ENCODE measurements at regions not wholly inside any gene's neighbourhood (a gene's known extent, or its start where the extent isn't known, plus 50 kb on each side); places are given as distances from the start of the nearest gene placed in this dataset.

- Mint-ChIP-seq H3K27ac (no peak overlapping the region), H3K36me3 (ENCODE audit: low read depth) (peaks cover 15% of the 10 kb centered on the region), H3K9me3 (peaks cover 57% of the 10 kb centered on the region), H3K27me3 (ENCODE audit: insufficient read depth) (peaks cover 3% of the 10 kb centered on the region), H3K4me1 (ENCODE audit: low read depth) (no peaks in the 10 kb centered on the region), H3K4me3 (no peak overlapping the region)
- TF ChIP-seq, protein P1, sequence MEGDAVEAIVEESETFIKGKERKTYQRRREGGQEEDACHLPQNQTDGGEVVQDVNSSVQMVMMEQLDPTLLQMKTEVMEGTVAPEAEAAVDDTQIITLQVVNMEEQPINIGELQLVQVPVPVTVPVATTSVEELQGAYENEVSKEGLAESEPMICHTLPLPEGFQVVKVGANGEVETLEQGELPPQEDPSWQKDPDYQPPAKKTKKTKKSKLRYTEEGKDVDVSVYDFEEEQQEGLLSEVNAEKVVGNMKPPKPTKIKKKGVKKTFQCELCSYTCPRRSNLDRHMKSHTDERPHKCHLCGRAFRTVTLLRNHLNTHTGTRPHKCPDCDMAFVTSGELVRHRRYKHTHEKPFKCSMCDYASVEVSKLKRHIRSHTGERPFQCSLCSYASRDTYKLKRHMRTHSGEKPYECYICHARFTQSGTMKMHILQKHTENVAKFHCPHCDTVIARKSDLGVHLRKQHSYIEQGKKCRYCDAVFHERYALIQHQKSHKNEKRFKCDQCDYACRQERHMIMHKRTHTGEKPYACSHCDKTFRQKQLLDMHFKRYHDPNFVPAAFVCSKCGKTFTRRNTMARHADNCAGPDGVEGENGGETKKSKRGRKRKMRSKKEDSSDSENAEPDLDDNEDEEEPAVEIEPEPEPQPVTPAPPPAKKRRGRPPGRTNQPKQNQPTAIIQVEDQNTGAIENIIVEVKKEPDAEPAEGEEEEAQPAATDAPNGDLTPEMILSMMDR (IDR thresholded peaks at IDR 0.05) = no peak
- no peak for DNase-seq
Observed at GRCh38 chr22:48646216-48646925, 1181.3 kb downstream of the BRD1 start.

DNA sequence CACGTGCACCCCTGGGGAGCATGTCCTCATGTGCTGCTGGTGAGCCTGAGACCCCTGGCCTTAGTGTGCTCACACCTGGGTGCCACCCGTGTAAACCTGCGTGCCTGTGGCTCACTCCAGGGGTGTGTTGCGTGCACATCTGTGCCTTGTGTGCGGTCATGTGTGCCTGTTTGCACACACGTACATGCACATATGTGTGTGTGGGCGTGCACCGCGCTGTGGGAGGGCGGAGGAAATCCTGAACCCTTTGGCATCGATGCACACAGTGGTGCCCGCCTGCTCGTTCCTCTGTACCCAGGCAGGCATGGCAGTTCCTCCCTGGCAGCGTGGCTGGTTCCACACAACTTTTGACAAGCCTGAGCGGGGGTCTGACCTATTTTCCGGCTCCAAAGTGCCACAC, 1181.9 kb downstream of the BRD1 start:
- H3K27me3 Mint-ChIP-seq (ENCODE audit: insufficient read depth) = peaks cover 3% of the 10 kb centered on the region
- H3K4me1 Mint-ChIP-seq (ENCODE audit: low read depth) = no peaks in the 10 kb centered on the region
- no peak overlapping the region for H3K27ac Mint-ChIP-seq
- no peak for DNase-seq
- H3K9me3 Mint-ChIP-seq = peaks cover 51% of the 10 kb centered on the region
- TF ChIP-seq, protein P1 (IDR thresholded peaks at IDR 0.05) = no peak
- peaks cover 15% of the 10 kb centered on the region for H3K36me3 Mint-ChIP-seq (ENCODE audit: low read depth)
- H3K4me3 Mint-ChIP-seq = no peak overlapping the region

- H3K4me1 Mint-ChIP-seq (ENCODE audit: low read depth) = no peaks in the 10 kb centered on the region
- peaks cover 8% of the 10 kb centered on the region for H3K36me3 Mint-ChIP-seq (ENCODE audit: low read depth)
- peaks cover 43% of the 10 kb centered on the region for H3K9me3 Mint-ChIP-seq
- H3K27me3 Mint-ChIP-seq (ENCODE audit: insufficient read depth) = peaks cover 3% of the 10 kb centered on the region
- TF ChIP-seq, protein P1 (IDR thresholded peaks at IDR 0.05) = no peak
- H3K4me3 Mint-ChIP-seq = no peak overlapping the region
- H3K27ac Mint-ChIP-seq = no peak overlapping the region
- no peak for DNase-seq
Observed at GRCh38 chr22:48644997-48645396, 1182.7 kb downstream of the BRD1 start.

- Mint-ChIP-seq H3K4me1 (ENCODE audit: low read depth) (no peaks in the 10 kb centered on the region), H3K27me3 (ENCODE audit: insufficient read depth) (peaks cover 3% of the 10 kb centered on the region), H3K9me3 (peaks cover 40% of the 10 kb centered on the region), H3K4me3 (no peak overlapping the region), H3K36me3 (ENCODE audit: low read depth) (peaks cover 4% of the 10 kb centered on the region; the same call in 1 of the 2 replicates), H3K27ac (no peak overlapping the region)
- DNase-seq = no peak
- TF ChIP-seq, protein P1 (IDR thresholded peaks at IDR 0.05) = no peak
Observed at GRCh38 chr22:48644108-48644507, 1183.6 kb downstream of the BRD1 start.

DNA sequence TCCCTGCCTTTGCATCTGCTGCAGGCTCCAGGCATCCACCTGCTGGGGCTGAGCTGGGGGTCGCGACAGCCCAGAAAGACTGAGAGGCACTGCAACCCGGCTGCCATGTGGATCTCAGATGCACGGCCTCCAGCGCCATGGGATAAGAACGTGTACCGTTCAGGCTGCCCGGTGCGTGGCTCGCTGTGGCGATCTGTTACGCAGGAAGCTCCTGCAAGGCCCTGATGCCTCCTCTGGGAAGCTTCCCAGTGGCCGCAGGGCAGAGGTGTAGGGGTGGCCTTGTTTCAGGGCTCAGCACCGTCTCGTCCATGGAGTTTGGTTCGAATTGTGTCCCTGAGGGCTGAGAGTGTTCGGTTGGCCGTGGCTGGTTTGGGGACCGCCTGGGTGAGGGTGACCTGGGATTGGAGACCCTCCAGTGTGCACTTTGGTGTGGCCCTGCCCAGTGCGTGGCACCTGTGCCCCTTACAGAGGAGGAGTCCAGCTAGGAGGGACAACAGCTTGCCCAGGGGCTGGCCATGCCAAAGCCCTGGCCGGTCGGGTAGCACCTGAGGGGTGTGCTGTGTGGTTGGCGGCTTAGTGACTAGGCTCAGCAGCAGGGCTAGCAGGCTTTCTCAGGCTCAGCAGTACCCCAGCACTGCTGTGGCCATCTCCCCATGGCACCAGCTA, 1184.5 kb downstream of the BRD1 start:
- no peak for DNase-seq
- Mint-ChIP-seq H3K4me1 (ENCODE audit: low read depth) (no peaks in the 10 kb centered on the region), H3K4me3 (no peak overlapping the region), H3K36me3 (ENCODE audit: low read depth) (peaks cover 4% of the 10 kb centered on the region; the same call in 1 of the 2 replicates), H3K27ac (no peak overlapping the region), H3K27me3 (ENCODE audit: insufficient read depth) (peaks cover 3% of the 10 kb centered on the region), H3K9me3 (peaks cover 43% of the 10 kb centered on the region)
- TF ChIP-seq, protein P1 (IDR thresholded peaks at IDR 0.05) = no peak
